Transverse colon (tissue), 4 donors: ENCODE measurements at regions not wholly inside any gene's neighbourhood (a gene's known extent, or its start where the extent isn't known, plus 50 kb on each side); places are given as distances from the start of the nearest gene placed in this dataset.

Source experiments
- DNase-seq: peaks from one replicate; pipeline ENCODE4 v3.0.0-alpha.2; 2019
- H3K27ac ChIP-seq, 4 donors: fragments of 200-600 bp; sonication (generic); 2 replicates each; pipeline ENCODE4 v1.5.1; 2016 to 2018; ENCODE audit warnings: inconsistent platforms in 4 of 4
- H3K27me3 ChIP-seq: fragments of 200-600 bp; sonication (generic); 2 replicates; pipeline ENCODE4 v1.5.1; 2017; ENCODE audit warnings: inconsistent platforms
- H3K36me3 ChIP-seq, 4 donors: fragments of 200-600 bp; sonication (generic); 2 replicates each; pipeline ENCODE4 v1.5.1; 2017 to 2019; ENCODE audit warnings: inconsistent platforms in 4 of 4
- H3K4me1 ChIP-seq, 4 donors: fragments of 200-600 bp; sonication (generic); 2 replicates each; pipeline ENCODE4 v1.5.1; 2017 to 2020; ENCODE audit warnings: inconsistent platforms in 4 of 4
- H3K4me3 ChIP-seq, 4 donors: fragments of 200-600 bp; sonication (generic); 1 replicate in 1 of 4; 2 replicates in 3 of 4; pipeline versions ENCODE4 v1.5.1 to v1.6.1; 2017 to 2019; ENCODE audit warnings: inconsistent platforms in 4 of 4
- H3K9me3 ChIP-seq, 2 donors: fragments of 200-600 bp; sonication (generic); 2 replicates each; pipeline ENCODE4 v1.5.1; 2017 to 2019; ENCODE audit warnings: inconsistent platforms in 2 of 2
- CTCF ChIP-seq, 5 experiments: fragments of 200-600 bp in 3 of 5; fragments of 450-650 bp in 2 of 5; sonication (generic) in 3 of 5; IDR thresholded peaks; 1 replicate in 2 of 5; 2 replicates in 3 of 5; pipeline ENCODE4 v1.5.1; 2016 to 2017; ENCODE audit warnings: antibody characterized with exemption in 5 of 5, inconsistent platforms in 3 of 5, mild to moderate bottlenecking in 2 of 5, moderate library complexity in 1 of 5
- EP300 ChIP-seq: sonication (generic); formaldehyde crosslinking; IDR thresholded peaks from one replicate; pipeline ENCODE4 v1.6.1; 2017; ENCODE audit warnings: antibody characterized with exemption, low read depth
- POLR2A ChIP-seq: fragments of 450-650 bp; IDR thresholded peaks from one replicate; pipeline ENCODE4 v1.6.1; 2016; ENCODE audit warnings: antibody characterized with exemption, mild to moderate bottlenecking, moderate library complexity
- POLR2AphosphoS5 ChIP-seq, 3 donors: sonication (generic); formaldehyde crosslinking; IDR thresholded peaks; one replicate each; pipeline ENCODE4 v1.6.1; 2016; ENCODE audit warnings: antibody characterized with exemption in 3 of 3
- whole genome bisulfite sequencing, 2 donors: methylation state at CpG; one replicate each; pipeline ENCODE4 v1.1.5; 2018; ENCODE audit warnings: low coverage in 1 of 2; 5-methylcytosine and 5-hydroxymethylcytosine counted together
- in situ Hi-C, 4 donors: fragments of 200-750 bp; cut with MboI; loops; one replicate each; pipeline versions ENCODE4 v1.15.0 to v1.15.1; 2017; ENCODE audit warnings: low sequenced_read_pairs in 3 of 4, low pct_ligation_motif_present in 1 of 4, low pct_unique_long_range_greater_than_20kb in 1 of 4
- intact Hi-C: fragments of 100-400 bp; cut with DNase I; formaldehyde crosslinking; loops from one replicate; pipeline ENCODE4 v1.15.1; 2023; ENCODE audit warnings: low total_unique reads

- no peaks in the 10 kb centered on the region for H3K36me3 ChIP-seq
- in situ Hi-C loops (no loop called here), intact Hi-C loops (no loop called here)
- H3K4me1 ChIP-seq = peaks cover 0 to 3% (median 0%) of the 10 kb centered on the region in 4 donors
- TF ChIP-seq EP300 (no peak), POLR2AphosphoS5 (IDR thresholded peaks at IDR 0.05) (no peak), CTCF (IDR thresholded peaks at IDR 0.05) (no peak), POLR2A (no peak)
- H3K27me3 ChIP-seq = no peaks in the 10 kb centered on the region
- no peaks in the 10 kb centered on the region for H3K9me3 ChIP-seq
- no peak overlapping the region for H3K27ac ChIP-seq
- H3K4me3 ChIP-seq = no peak overlapping the region
- 79 to 94% methylated on average over 4 to 7 of the region's 7 CpGs for WGBS, 2 donors
- no peak for DNase-seq
These were observed 426.3 kb downstream of the AACS start for GRCh38 chr12:125491553-125491952.

DNA sequence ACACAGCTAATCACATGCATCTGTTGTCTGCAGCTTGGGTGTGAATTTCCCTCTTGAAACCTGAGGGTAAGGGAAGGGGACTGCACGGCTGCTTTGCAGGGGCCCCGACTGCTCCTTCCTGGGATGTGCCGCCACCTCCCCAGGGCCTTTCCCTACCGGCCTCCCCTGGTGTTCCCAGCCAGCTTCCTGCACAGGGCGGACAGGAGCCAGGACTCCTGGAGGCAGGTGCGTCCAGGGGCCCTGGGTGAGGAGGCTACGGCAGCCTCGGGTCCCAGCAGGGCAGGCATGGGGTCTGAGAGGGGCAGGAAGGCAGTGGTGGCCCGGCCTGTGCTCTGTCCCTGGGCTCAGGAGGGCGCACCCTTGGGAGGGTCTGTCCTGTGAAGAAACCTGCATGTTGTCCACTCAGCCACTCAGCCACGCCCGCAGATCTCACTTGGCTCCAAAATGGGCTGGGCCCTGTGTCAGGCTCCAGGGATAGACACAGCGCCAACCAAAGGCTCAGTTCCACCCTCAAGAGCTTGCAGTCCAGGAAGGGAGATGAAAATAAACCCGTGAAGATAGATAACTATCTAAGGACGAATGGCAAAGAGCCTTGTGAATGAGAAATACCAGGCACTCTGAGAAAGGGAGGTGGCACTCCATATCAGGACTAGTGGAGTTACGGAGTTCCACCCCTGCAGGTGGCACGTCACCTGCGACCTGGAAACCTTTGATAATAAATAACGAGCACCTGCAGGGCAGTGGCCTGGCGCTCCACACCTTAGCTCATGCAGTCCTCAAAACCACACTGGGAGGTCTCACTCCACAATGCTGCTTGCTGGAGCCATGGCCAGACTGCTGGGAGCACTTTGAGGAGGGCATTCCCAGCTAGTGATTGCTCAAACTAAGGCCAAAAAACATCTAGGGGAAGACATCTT is 427.4 kb downstream of the AACS start:
- TF ChIP-seq POLR2A = no peak
- TF ChIP-seq CTCF (IDR thresholded peaks at IDR 0.05) = no peak
- TF ChIP-seq POLR2AphosphoS5 (IDR thresholded peaks at IDR 0.05) = no peak
- TF ChIP-seq EP300 = no peak
- no peak for DNase-seq
- H3K27ac ChIP-seq = no peak overlapping the region
- H3K4me1 ChIP-seq = peaks cover 0 to 3% (median 0%) of the 10 kb centered on the region in 4 donors
- no peaks in the 10 kb centered on the region for H3K9me3 ChIP-seq
- H3K4me3 ChIP-seq = no peak overlapping the region
- intact Hi-C loops (no loop called here), in situ Hi-C loops (no loop called here)
- H3K27me3 ChIP-seq = no peaks in the 10 kb centered on the region
- 62 to 68% methylated on average over 4 to 20 of the region's 20 CpGs for WGBS, 2 donors
- no peaks in the 10 kb centered on the region for H3K36me3 ChIP-seq

GRCh38 chr12:125493704-125494308 is 428.6 kb downstream of the AACS start:
- Histone ChIP-seq H3K27ac (no peak overlapping the region), H3K4me1 (peaks cover 0 to 3% (median 0%) of the 10 kb centered on the region in 4 donors), H3K4me3 (no peak overlapping the region), H3K27me3 (no peaks in the 10 kb centered on the region), H3K36me3 (no peaks in the 10 kb centered on the region), H3K9me3 (no peaks in the 10 kb centered on the region)
- in situ Hi-C loops (no loop called here), intact Hi-C loops (no loop called here)
- WGBS, 2 donors = 84 to 96% methylated on average over 5 to 14 of the region's 14 CpGs
- no peak for DNase-seq
- TF ChIP-seq POLR2AphosphoS5 (IDR thresholded peaks at IDR 0.05) = no peak
- TF ChIP-seq CTCF (IDR thresholded peaks at IDR 0.05) = no peak
- no peak for TF ChIP-seq POLR2A
- no peak for TF ChIP-seq EP300

- intact Hi-C loops = no loop called here
- H3K27me3 ChIP-seq = no peaks in the 10 kb centered on the region
- H3K4me3 ChIP-seq = no peak overlapping the region
- H3K9me3 ChIP-seq = no peaks in the 10 kb centered on the region
- in situ Hi-C loops = no loop called here
- 67 to 70% methylated on average over 3 to 6 of the region's 6 CpGs for WGBS, 2 donors
- H3K27ac ChIP-seq = no peak overlapping the region
- DNase-seq = no peak
- no peak for TF ChIP-seq CTCF (IDR thresholded peaks at IDR 0.05)
- TF ChIP-seq EP300 = no peak
- no peak for TF ChIP-seq POLR2A
- no peak for TF ChIP-seq POLR2AphosphoS5 (IDR thresholded peaks at IDR 0.05)
- no peaks in the 10 kb centered on the region for H3K4me1 ChIP-seq
- no peaks in the 10 kb centered on the region for H3K36me3 ChIP-seq
These were observed 437.9 kb downstream of the AACS start for GRCh38 chr12:125503128-125503527.
